ENCODE measurements at regions not wholly inside any gene's neighbourhood (a gene's known extent, or its start where the extent isn't known, plus 50 kb on each side); places are given as distances from the start of the nearest gene placed in this dataset.

- TF ChIP-seq CTCF (CRISPR knock-in tag; IDR thresholded peaks at IDR 0.05) (no peak), HNRNPH1 (optimal IDR thresholded peaks at IDR 0.05; ENCODE audit: low read depth, low read length) (no peak), GABPA (IDR thresholded peaks at IDR 0.05; ENCODE audit: low read depth, low read length) (no peak), GABPA (CRISPR knock-in tag; IDR thresholded peaks at IDR 0.05; ENCODE audit: low read depth) (no peak), SYNCRIP (IDR thresholded peaks at IDR 0.05; ENCODE audit: insufficient read depth, low read depth, low read length) (no peak), NCOA1 (CRISPR knock-in tag; IDR thresholded peaks at IDR 0.05) (no peak), TAF1 (CRISPR knock-in tag; IDR thresholded peaks at IDR 0.05) (no peak), NR3C1 (CRISPR knock-in tag; IDR thresholded peaks at IDR 0.05) (no peak)
Measured at GRCh38 chr12:24099576-24099975, 150.1 kb upstream of the SOX5 start.

All from HepG2 (cell line).